Sigmoid colon (tissue), 4 donors: ENCODE measurements at regions not wholly inside any gene's neighbourhood (a gene's known extent, or its start where the extent isn't known, plus 50 kb on each side); places are given as distances from the start of the nearest gene placed in this dataset.

ENCODE experiments used
- CTCF ChIP-seq, 4 experiments: fragments of 450-650 bp in 3 of 4; fragments of 200-600 bp in 1 of 4; IDR thresholded peaks; one replicate each; pipeline ENCODE4 v1.5.1; 2016 to 2019; ENCODE audit warnings: antibody characterized with exemption in 4 of 4, mild to moderate bottlenecking in 3 of 4, moderate library complexity in 2 of 4
- EP300 ChIP-seq, 4 donors: sonication (generic); formaldehyde crosslinking; IDR thresholded peaks; one replicate each; pipeline ENCODE4 v1.6.1; 2017; ENCODE audit warnings: antibody characterized with exemption in 4 of 4
- POLR2A ChIP-seq, 2 donors: fragments of 450-650 bp; IDR thresholded peaks; one replicate each; pipeline ENCODE4 v1.6.1; 2016; ENCODE audit warnings: antibody characterized with exemption in 2 of 2, mild to moderate bottlenecking in 2 of 2, moderate library complexity in 2 of 2
- POLR2AphosphoS5 ChIP-seq, 4 donors: sonication (generic); formaldehyde crosslinking; IDR thresholded peaks; one replicate each; pipeline ENCODE4 v1.6.1; 2017; ENCODE audit warnings: antibody characterized with exemption in 4 of 4

- TF ChIP-seq POLR2A (IDR thresholded peaks at IDR 0.05), result no peak
- no peak for TF ChIP-seq CTCF (IDR thresholded peaks at IDR 0.05)
- TF ChIP-seq EP300 (IDR thresholded peaks at IDR 0.05), result no peak
- peak in 3 of 4 donors; percentile 10 to 52 (median 46) for TF ChIP-seq POLR2AphosphoS5 (IDR thresholded peaks at IDR 0.05)
Measured at GRCh38 chr3:69558912-69559311, 173.0 kb upstream of the FRMD4B start.
